Activated CD4-positive, alpha-beta T cell treated with anti-CD3 and anti-CD28 coated beads, Interleukin-2, amount 10 ng/mL, durations not matched to agents 7 days and 5 days (primary cell): ENCODE measurements at regions not wholly inside any gene's neighbourhood (a gene's known extent, or its start where the extent isn't known, plus 50 kb on each side); places are given as distances from the start of the nearest gene placed in this dataset.

Experiments used
- CTCF ChIA-PET: fragments of 350-600 bp; sonication (Branson Sonifier 250); formaldehyde crosslinking; loops from one replicate; lab custom pipeline; 2021; ENCODE audit warnings: antibody characterized with exemption; lab: Charles Lee
- POLR2A ChIA-PET: fragments of 350-600 bp; sonication (Branson Sonifier 250); formaldehyde crosslinking; loops from one replicate; lab custom pipeline; 2021; ENCODE audit warnings: antibody characterized with exemption; lab: Charles Lee
- DNase-seq: peaks from one replicate; pipeline ENCODE4 v3.0.0-alpha.2; 2020
- H3K27ac Mint-ChIP-seq: one replicate; pipeline ENCODE4 v1.8.0; 2021; ENCODE audit warnings: mild to moderate bottlenecking, moderate library complexity, mixed read lengths
- H3K27me3 Mint-ChIP-seq: one replicate; pipeline ENCODE4 v1.8.0; 2021; ENCODE audit warnings: mixed read lengths
- H3K36me3 Mint-ChIP-seq: one replicate; pipeline ENCODE4 v1.8.0; 2021; ENCODE audit warnings: low read depth, mixed read lengths
- H3K4me1 Mint-ChIP-seq: one replicate; pipeline ENCODE4 v1.8.0; 2021; ENCODE audit warnings: mixed read lengths
- H3K4me3 Mint-ChIP-seq: one replicate; pipeline ENCODE4 v1.8.0; 2021; ENCODE audit warnings: mild to moderate bottlenecking, moderate library complexity, mixed read lengths
- H3K9me3 Mint-ChIP-seq: one replicate; pipeline ENCODE4 v1.8.0; 2021; ENCODE audit warnings: mixed read lengths

- POLR2A ChIA-PET: no interaction called here
Observed at GRCh38 chr4:59039046-59039445, 1928.9 kb upstream of the IGFBP7 start.

GRCh38 chr4:59044286-59044900 is 1934.2 kb upstream of the IGFBP7 start:
- POLR2A ChIA-PET: no interaction called here
- Mint-ChIP-seq H3K4me3 (no peak overlapping the region), H3K4me1 (no peaks in the 10 kb centered on the region), H3K9me3 (peaks cover 3% of the 10 kb centered on the region), H3K27ac (no peak overlapping the region), H3K27me3 (no peaks in the 10 kb centered on the region), H3K36me3 (no peaks in the 10 kb centered on the region)
- DNase-seq: no peak
- CTCF ChIA-PET: no interaction called here

More at GRCh38 chr4:59039046-59039445, 1928.9 kb upstream of the IGFBP7 start:
- CTCF ChIA-PET: no interaction called here
- Mint-ChIP-seq H3K9me3 (no peaks in the 10 kb centered on the region), H3K27me3 (no peaks in the 10 kb centered on the region), H3K4me3 (no peak overlapping the region), H3K27ac (no peak overlapping the region), H3K4me1 (no peaks in the 10 kb centered on the region), H3K36me3 (no peaks in the 10 kb centered on the region)
- DNase-seq: no peak

GRCh38 chr4:59054086-59054485 is 1943.9 kb upstream of the IGFBP7 start:
- ChIA-PET CTCF (no interaction called here), POLR2A (no interaction called here)
- no peak for DNase-seq
- Mint-ChIP-seq H3K27ac (no peak overlapping the region), H3K36me3 (no peaks in the 10 kb centered on the region), H3K27me3 (no peaks in the 10 kb centered on the region), H3K9me3 (peaks cover 5% of the 10 kb centered on the region), H3K4me3 (no peak overlapping the region), H3K4me1 (no peaks in the 10 kb centered on the region)

GRCh38 chr4:59057804-59058203 is 1947.6 kb upstream of the IGFBP7 start:
- Mint-ChIP-seq H3K9me3 (peaks cover 2% of the 10 kb centered on the region), H3K4me3 (no peak overlapping the region), H3K27ac (no peak overlapping the region), H3K27me3 (no peaks in the 10 kb centered on the region), H3K36me3 (no peaks in the 10 kb centered on the region), H3K4me1 (no peaks in the 10 kb centered on the region)
- POLR2A ChIA-PET: no interaction called here
- no peak for DNase-seq
- CTCF ChIA-PET: no interaction called here

DNA sequence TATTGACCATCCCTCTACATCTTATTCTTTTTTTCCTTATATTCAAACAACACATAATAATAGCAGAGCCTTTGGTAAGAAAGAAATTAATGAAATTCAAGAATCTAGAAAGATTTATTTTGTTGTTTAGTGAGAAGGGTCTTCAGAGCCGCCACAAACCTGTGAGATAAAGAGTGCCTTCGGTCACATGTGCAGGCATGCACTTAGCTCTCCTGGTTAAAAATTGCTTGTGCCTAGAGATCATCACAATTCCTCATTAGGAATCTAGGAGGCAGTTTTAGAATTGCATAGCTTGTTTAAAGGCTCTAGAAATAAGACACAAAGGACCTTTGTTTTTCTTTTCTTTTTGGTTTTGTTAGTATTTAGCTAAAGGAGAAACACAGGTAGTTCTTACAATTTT is 1948.4 kb upstream of the IGFBP7 start:
- POLR2A ChIA-PET: no interaction called here
- DNase-seq: no peak
- no peak overlapping the region for H3K4me3 Mint-ChIP-seq
- H3K36me3 Mint-ChIP-seq: no peaks in the 10 kb centered on the region
- H3K4me1 Mint-ChIP-seq: no peaks in the 10 kb centered on the region
- CTCF ChIA-PET: no interaction called here
- H3K27me3 Mint-ChIP-seq: no peaks in the 10 kb centered on the region
- H3K9me3 Mint-ChIP-seq: no peaks in the 10 kb centered on the region
- no peak overlapping the region for H3K27ac Mint-ChIP-seq

DNA sequence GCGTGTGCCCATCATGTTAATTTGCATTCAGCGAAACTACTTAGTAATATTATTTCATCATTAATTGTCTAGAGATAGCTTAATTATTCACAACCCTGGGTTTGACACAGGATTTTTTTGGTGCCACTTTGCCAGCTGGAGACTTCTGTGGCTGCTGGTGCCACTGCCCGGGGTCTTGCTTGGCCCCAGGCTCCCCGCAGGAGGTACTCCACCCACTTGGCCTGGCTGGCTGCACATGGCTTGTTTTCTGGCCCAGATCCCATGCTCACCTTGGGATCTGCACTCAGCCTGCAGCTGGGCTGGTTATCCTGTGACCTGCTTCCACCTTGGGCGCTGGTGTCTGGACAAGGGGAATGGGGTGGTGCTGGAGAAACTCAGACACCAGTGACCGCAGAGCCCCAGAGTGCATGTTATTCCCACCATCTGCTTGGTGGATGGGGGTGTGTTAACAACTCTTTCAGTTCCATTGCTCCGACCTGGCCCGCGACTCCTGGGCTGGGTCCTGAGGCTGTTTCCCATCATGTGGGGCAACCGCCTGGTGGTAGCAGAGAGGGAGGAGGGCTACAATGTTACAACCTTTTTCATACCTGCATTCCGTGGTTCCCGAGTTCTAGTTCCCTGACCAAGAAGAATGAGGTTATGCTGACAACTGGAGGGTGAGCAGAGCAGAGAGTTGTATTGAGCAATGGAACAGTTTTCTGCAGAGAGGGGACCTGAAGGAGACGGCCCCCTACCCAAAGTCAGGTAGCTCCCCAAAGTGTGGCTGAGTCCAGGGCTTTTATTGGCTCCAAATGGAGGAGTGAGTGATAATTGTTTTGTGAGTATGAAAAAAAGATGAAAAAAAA is 1950.0 kb upstream of the IGFBP7 start:
- Mint-ChIP-seq H3K9me3 (peaks cover 2% of the 10 kb centered on the region), H3K27me3 (no peaks in the 10 kb centered on the region), H3K4me1 (no peaks in the 10 kb centered on the region), H3K36me3 (no peaks in the 10 kb centered on the region), H3K4me3 (no peak overlapping the region), H3K27ac (no peak overlapping the region)
- ChIA-PET POLR2A (no interaction called here), CTCF (no interaction called here)
- no peak for DNase-seq

DNA sequence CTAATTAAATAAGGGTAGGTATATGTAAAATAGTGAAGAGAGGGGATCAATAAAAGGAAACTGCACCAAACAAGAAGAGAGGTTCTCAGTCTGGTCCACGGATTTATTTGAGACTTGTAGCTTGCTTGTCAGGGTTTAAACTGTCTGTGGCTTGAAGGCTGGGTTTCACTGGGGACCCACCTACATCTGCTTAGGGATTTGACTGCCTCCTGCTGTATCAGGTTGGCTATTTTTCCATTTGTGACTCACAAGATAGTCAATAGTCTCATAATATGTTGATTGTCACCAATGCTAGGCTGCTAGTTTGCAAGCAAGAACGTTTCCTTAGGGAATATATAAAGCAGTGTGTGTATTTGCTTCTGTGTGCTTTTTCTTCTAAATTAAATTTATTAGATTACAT is 1950.7 kb upstream of the IGFBP7 start:
- ChIA-PET CTCF (no interaction called here), POLR2A (no interaction called here)
- Mint-ChIP-seq H3K9me3 (peaks cover 2% of the 10 kb centered on the region), H3K36me3 (no peaks in the 10 kb centered on the region), H3K27me3 (no peaks in the 10 kb centered on the region), H3K4me3 (no peak overlapping the region), H3K4me1 (no peaks in the 10 kb centered on the region), H3K27ac (no peak overlapping the region)
- DNase-seq: no peak

GRCh38 chr4:59063015-59063720 is 1953.0 kb upstream of the IGFBP7 start:
- H3K27me3 Mint-ChIP-seq: no peaks in the 10 kb centered on the region
- no peak overlapping the region for H3K27ac Mint-ChIP-seq
- H3K9me3 Mint-ChIP-seq: peaks cover 6% of the 10 kb centered on the region
- ChIA-PET CTCF (no interaction called here), POLR2A (no interaction called here)
- H3K36me3 Mint-ChIP-seq: no peaks in the 10 kb centered on the region
- H3K4me1 Mint-ChIP-seq: no peaks in the 10 kb centered on the region
- DNase-seq: no peak
- no peak overlapping the region for H3K4me3 Mint-ChIP-seq

DNA sequence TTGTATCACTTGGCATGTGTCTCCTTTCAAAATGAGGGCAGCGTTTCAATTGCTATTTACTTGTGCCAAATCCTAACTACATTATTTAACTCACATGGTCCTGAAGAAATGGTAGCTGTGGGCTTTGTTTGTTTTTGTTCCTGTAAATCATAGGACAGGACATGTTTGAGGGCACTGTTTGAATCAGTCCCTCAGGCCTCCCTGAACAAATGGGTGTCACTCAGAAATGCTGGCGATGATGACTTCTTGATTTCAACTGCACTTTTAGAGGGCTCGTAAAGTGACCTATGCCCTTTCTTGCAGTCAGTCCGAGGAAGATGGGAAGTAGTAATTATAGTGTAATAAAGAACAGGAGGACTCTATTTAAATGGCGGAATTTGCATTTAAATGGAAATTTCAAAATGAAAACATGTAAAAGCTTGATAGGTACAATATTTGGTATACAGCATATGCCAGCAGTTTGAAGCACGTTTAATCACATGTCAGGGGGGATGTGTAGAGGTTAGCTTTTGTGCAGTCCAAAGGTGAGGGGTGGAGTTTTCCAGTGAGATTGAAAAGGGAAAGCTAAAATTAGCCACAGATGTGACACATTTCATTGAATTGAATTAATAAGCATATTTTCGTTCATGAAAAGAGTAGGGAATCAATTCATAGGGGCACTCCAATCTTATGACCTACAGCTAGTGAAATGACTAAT is 1958.7 kb upstream of the IGFBP7 start:
- peaks cover 7% of the 10 kb centered on the region for H3K9me3 Mint-ChIP-seq
- H3K4me3 Mint-ChIP-seq: no peak overlapping the region
- ChIA-PET POLR2A (no interaction called here), CTCF (no interaction called here)
- H3K4me1 Mint-ChIP-seq: no peaks in the 10 kb centered on the region
- no peak for DNase-seq
- no peak overlapping the region for H3K27ac Mint-ChIP-seq
- no peaks in the 10 kb centered on the region for H3K27me3 Mint-ChIP-seq
- no peaks in the 10 kb centered on the region for H3K36me3 Mint-ChIP-seq

DNA sequence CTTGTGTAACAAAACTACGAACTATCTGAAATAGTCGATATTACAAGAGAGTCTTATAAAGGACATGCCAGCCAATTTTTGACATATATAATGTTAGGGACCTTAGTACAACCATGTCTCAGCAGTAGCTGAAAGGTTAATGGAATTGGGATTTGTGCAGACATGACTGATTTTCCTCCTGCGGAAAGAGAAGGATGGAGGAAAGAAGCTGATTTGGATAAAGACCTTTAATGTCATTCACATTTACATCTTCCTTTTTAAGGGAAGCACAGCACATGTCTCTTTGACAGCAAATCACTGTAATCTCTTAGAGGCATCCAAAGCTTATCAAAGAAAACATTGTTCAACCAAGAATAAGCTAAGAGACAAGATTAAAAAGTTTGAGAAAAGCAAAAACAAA is 1976.2 kb upstream of the IGFBP7 start:
- POLR2A ChIA-PET: no interaction called here
- no peaks in the 10 kb centered on the region for H3K4me1 Mint-ChIP-seq
- no peak overlapping the region for H3K4me3 Mint-ChIP-seq
- no peaks in the 10 kb centered on the region for H3K9me3 Mint-ChIP-seq
- H3K27ac Mint-ChIP-seq: no peak overlapping the region
- H3K36me3 Mint-ChIP-seq: no peaks in the 10 kb centered on the region
- H3K27me3 Mint-ChIP-seq: no peaks in the 10 kb centered on the region
- DNase-seq: no peak
- CTCF ChIA-PET: no interaction called here

- ChIA-PET CTCF (no interaction called here), POLR2A (interaction anchor here (0.6 kb wide), 1 partner anchor 533 kb away, joined by 3 read pairs; no protein-coding TSS in a partner anchor)
- no peaks in the 10 kb centered on the region for H3K36me3 Mint-ChIP-seq
- no peaks in the 10 kb centered on the region for H3K9me3 Mint-ChIP-seq
- no peaks in the 10 kb centered on the region for H3K27me3 Mint-ChIP-seq
- H3K27ac Mint-ChIP-seq: no peak overlapping the region
- no peak for DNase-seq
- H3K4me3 Mint-ChIP-seq: no peak overlapping the region
- H3K4me1 Mint-ChIP-seq: no peaks in the 10 kb centered on the region
Observed at GRCh38 chr4:59091146-59092142, 1981.3 kb upstream of the IGFBP7 start.

GRCh38 chr4:59094505-59094904 is 1984.3 kb upstream of the IGFBP7 start:
- H3K36me3 Mint-ChIP-seq: no peaks in the 10 kb centered on the region
- CTCF ChIA-PET: no interaction called here
- POLR2A ChIA-PET: no interaction called here
- H3K9me3 Mint-ChIP-seq: no peaks in the 10 kb centered on the region
- no peaks in the 10 kb centered on the region for H3K4me1 Mint-ChIP-seq
- DNase-seq: no peak
- no peak overlapping the region for H3K4me3 Mint-ChIP-seq
- no peaks in the 10 kb centered on the region for H3K27me3 Mint-ChIP-seq
- H3K27ac Mint-ChIP-seq: no peak overlapping the region
